EL (cell line): ENCODE measurements at regions not wholly inside any gene's neighbourhood (a gene's known extent, or its start where the extent isn't known, plus 50 kb on each side); places are given as distances from the start of the nearest gene placed in this dataset.
A peak's percentile ranks its signal among the peaks of the same experiment; 100 is the strongest.

Experiments
- DNase-seq: peaks from one replicate; pipeline ENCODE4 v3.0.0-alpha.2; 2016

GRCh38 chrX:10048076-10048475 lies 80.9 kb downstream of the CLDN34 start:
- DNase-seq, result peak; percentile 35

GRCh38 chrX:10048707-10049106 lies 81.5 kb downstream of the CLDN34 start:
- DNase-seq, result no peak

DNA sequence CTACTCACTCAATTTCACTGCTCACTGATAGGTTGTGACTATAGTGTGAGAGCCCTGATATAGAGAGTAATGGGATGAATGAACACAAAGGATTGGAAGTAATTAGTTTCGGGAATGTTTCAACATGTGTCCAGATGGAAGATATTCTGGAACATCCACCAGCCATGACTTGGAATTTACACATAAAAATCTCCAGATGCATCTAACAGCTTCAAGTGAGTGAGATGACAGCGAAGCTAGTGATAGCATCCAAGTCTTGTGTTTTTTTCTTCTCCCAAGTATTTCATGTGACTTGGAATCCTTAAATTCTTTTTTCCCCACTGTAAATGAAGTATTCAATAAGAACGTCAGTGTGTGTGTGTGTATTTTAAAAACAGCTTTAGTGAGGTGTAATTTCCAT lies 82.1 kb downstream of the CLDN34 start:
- no peak for DNase-seq

GRCh38 chrX:10050481-10050880 lies 83.3 kb downstream of the CLDN34 start:
- DNase-seq, result no peak

DNA sequence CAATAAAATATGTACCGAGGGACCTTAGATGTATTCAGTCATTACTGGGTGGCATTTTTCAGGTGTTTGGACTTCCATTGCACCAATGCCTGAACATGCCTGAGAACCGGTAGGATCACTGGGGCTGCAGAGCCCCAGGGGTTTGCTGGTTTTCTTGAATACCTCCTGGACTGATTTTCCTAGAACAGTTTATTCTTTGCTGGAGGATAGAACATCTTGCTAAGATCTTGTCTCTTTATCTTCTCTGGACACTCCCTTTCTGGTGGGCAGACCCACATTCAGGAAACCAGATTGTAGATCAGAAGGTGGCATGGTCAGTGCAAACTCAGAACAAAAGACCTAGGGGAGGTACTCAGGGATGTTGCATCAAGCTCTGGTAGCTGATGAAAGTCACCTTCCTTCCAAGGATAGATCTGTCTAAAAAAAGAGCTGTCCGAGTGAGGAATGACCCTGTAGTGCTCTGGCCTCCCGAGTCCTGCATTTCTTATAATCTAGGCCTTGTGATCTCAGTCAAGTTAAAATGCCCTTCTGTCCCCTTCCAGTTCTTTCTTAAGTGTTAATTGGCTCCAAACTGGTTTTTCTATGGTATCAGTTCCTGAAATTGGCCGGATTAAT lies 84.8 kb downstream of the CLDN34 start:
- no peak for DNase-seq

DNA sequence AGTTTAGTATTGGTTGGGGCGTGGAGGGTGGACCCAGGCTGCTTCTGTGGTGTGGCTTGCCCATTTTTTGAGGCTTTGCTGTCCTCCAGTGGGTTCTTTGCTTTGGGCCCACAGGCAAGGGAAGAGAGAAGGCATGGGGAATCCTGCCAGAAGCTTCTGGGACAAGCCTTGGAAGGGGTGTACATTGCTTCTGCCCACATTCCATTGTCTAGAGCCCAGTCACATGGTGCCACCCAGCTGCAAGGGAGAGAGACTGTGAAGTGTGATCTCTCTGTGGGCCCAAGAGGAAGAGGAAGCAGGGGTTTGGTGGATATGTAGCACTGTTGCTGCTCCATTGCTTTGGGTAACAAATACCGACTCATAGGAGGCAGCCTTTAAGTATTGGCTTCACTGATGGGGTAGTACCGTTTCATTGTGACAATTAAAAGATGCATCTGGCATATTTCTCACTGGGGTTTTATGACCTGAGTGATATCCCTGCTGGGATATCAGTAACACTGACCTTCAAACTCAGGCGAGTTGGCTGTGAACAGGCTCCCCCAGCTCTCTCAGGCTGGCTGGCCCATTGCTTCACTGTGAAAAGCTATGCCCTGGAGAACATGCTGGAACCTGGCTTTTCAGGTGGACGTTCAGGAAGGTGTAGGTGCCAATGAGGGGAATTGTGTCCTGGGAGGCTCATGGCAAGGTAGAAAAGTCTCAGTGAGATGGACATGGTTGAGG lies 85.9 kb downstream of the CLDN34 start:
- peak; percentile 33 for DNase-seq

DNA sequence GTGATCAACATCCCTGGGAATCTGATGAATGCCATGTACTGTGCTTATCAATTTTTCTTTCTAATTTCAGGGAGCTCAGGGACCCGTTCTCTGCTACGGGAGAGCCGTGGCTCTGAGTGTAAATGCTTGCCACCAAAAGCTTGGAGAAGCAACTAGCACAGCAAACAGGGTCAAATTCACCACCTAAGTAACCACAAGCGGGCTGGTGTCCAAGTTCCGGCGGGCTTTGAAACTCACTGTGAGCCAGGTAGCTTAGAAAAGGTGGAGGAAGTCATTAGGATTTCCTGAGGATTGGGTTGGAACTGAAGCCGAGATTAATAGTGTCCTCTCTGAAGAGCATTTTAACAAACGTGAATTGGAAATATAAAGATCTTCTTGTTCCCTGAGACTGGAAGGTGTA lies 87.2 kb downstream of the CLDN34 start:
- no peak for DNase-seq

GRCh38 chrX:10055430-10055829 lies 88.3 kb downstream of the CLDN34 start:
- DNase-seq, result no peak

DNA sequence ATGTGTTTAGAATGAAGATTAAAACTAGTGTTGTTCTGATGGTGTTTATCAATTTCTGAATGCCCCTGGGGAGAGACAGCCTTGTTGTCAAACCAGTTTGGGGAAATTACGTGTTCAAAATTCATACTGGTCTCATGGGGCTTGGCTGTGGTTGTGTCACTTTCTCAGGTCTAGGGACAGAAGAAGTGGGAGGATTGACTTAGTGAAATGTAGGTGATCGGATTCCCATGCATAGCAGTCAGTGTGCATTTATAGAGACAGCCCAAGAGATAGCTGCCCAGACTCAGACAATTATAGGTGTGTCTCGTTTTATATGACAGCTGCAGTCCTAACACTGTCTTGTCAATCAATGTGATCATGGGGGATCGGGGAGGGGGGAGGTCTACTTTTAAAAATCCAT lies 94.4 kb upstream of the CLCN4 start:
- no peak for DNase-seq

GRCh38 chrX:10062980-10063379 lies 93.8 kb upstream of the CLCN4 start:
- no peak for DNase-seq

GRCh38 chrX:10064736-10065135 lies 92.0 kb upstream of the CLCN4 start:
- no peak for DNase-seq

GRCh38 chrX:10070714-10071436 lies 85.9 kb upstream of the CLCN4 start:
- no peak for DNase-seq

- DNase-seq, result no peak
These were observed 85.2 kb upstream of the CLCN4 start for GRCh38 chrX:10071451-10072144.

DNA sequence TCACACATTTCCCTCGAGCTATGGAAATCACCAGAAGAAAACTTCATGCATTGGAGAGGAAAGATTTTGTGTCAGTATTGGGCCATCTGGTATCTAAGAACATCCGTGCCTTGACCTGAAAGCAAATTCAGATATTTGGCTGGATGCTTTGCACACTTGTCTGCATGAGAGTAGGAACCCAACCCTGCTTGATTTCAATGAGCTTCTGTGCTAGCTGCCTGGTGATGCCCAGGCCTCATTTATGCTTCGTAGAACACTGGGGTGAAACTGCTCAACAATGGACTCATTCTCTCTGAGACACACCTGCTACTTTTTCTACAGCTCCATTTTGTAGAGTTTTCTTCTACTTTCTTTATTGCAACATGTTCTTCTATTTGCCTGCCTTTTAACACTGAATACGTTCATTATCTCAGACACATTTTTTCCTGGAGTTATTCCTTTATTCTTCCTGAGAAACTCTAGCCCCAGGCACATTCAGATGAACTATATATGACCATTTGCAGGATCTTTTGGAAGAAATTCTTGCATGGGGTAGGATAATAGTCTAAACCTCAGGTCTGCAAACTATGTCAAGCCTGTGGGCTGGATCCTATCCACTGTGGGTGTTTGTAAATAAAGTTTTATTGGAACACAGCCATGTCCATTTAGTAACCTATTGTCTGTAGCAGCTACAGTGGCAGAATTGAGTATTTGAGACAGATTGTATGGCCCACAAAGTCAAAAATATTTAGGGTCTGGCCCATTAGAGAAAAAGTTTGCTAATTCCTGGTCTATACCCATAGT lies 83.8 kb upstream of the CLCN4 start:
- DNase-seq, result no peak

DNA sequence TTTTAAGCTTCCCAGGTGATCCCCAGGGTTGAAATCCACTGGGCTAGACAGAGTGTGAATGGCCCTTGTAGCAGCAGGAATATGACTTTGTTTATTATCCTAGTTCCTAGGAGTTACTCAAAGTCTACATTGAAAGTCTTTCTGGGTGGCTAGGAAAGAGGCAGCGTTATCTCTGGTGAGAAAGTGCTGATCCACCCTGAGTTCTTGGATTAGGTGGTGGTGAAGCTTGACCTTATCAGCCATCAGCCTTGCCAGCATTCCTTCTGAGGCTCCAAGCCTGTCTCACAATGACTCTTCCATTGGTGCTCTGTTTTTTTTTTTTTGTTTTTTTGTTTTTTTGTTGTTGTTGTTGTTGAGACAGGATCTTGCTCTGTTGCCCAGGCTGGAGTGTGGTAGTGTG lies 83.1 kb upstream of the CLCN4 start:
- DNase-seq, result no peak

DNA sequence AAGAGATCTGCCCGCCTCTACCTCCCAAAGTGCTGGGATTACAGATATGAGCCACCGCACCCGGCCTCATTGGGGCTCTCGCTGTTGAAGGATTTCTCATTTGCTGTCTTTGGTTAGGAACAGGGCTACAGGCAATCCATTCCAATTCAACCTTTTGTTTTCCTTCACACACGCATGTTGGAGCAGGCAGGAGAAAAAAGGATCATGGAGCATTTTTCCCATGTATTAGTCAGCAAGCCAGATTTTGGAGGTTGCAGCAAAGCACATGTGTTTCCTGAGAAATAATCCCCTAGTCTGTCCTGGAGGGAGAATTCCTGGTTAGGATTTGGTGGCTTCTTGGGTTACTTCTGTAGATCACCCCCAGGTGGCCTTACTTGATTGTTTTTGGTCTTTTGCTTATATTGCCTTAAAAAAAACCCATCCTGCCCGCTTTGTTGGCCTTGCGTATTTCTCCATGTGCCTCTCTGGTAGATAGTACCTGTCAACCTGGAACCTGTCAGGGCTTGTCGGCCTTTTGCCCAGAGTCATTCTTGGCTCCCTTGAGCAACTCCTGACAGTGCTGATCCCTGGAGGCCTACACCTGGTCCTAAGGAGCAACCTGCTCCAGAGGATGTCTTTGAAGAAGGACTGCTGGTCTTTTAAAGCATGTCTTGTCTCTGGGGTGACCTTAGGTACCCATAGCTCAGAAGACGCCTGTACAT lies 82.4 kb upstream of the CLCN4 start:
- no peak for DNase-seq

DNA sequence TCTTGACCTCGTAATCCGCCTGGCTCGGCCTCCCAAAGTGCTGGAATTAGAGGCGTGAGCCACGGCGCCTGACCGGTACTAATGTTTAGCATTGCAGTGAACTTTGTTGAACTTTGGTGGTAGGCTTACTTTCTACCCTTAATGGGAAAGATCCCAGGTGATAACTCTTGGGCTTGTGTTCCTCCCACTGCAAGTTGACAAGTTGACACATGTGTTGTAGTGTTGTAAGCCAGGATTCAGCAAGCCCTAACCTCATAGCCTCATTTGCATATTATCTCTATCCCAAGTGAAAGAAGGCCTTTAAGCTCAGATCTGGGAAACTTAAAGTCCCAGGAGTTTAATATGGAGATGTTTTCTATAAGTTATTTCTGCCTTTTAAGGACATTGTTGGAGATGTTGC lies 80.0 kb upstream of the CLCN4 start:
- no peak for DNase-seq

- peak; percentile 9 for DNase-seq
These were observed 79.2 kb upstream of the CLCN4 start for GRCh38 chrX:10077425-10078188.

- DNase-seq, result no peak
These were observed 78.5 kb upstream of the CLCN4 start for GRCh38 chrX:10078266-10078665.

DNA sequence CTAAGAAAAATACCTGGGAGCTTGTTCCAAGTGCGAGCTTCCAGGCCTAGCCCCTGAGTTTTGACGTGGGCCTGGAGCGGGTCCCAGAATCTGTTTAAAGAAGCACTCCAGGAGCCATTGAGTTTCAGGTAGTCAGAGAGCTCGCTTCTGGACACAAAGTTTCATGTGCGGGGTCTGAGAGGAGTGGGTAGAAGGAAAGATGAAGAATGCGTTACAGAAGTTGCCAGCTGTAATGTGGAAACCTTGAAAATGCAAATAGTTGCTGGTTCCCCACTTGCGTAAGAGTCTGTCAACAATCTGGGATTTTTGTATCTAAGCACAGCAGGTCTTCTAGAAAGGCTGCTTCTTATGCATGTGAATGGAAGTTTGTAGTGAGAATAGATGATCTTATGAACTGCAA lies 77.5 kb upstream of the CLCN4 start:
- no peak for DNase-seq

DNA sequence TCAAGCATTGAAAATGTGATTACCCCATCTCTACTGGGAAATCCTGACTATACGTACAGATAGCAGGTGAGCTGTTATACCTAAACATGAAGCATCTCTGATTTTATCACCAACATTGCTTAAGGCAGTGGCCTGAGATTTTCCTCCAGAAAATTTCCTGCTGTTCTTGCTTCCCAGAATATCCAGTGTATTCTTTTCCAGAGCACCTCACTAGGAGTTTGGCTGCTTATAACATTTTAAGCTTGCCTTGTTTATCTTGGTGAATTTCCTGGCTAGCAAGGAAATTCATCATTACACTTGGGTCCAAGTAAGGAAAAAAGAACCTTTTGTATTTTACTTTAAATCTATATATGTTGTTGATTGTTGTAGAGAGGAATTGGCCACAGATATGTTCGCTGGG lies 73.0 kb upstream of the CLCN4 start:
- no peak for DNase-seq
